Fibroblast of skin of back (primary cell): ENCODE measurements at regions not wholly inside any gene's neighbourhood (a gene's known extent, or its start where the extent isn't known, plus 50 kb on each side); places are given as distances from the start of the nearest gene placed in this dataset.

Source experiments
- DNase-seq: peaks from one replicate; pipeline ENCODE4 v3.0.0-alpha.2; 2013

GRCh38 chr7:155874411-155874810 lies 62.1 kb upstream of the SHH start:
- no peak for DNase-seq

GRCh38 chr7:155874010-155874409 lies 61.7 kb upstream of the SHH start:
- no peak for DNase-seq

- no peak for DNase-seq
Measured at GRCh38 chr7:155872678-155873369, 60.6 kb upstream of the SHH start.

- DNase-seq = no peak
Measured at GRCh38 chr7:155871211-155871610, 58.9 kb upstream of the SHH start.

GRCh38 chr7:155870334-155871180 lies 58.3 kb upstream of the SHH start:
- DNase-seq = no peak

- no peak for DNase-seq
Measured at GRCh38 chr7:155869784-155870076, 57.5 kb upstream of the SHH start.

- DNase-seq = no peak
Measured at GRCh38 chr7:155868955-155869783, 56.9 kb upstream of the SHH start.

- DNase-seq = no peak
Measured at GRCh38 chr7:155867734-155868400, 55.6 kb upstream of the SHH start.

GRCh38 chr7:155867280-155867679 lies 55.0 kb upstream of the SHH start:
- DNase-seq = no peak

- no peak for DNase-seq
Measured at GRCh38 chr7:155865830-155866525, 53.7 kb upstream of the SHH start.

GRCh38 chr7:155864991-155865690 lies 52.9 kb upstream of the SHH start:
- no peak for DNase-seq

- DNase-seq = no peak
Measured at GRCh38 chr7:155864271-155864985, 52.2 kb upstream of the SHH start.

GRCh38 chr7:155863721-155864151 lies 51.5 kb upstream of the SHH start:
- DNase-seq = no peak

GRCh38 chr7:155862123-155862892 lies 50.0 kb upstream of the SHH start:
- DNase-seq = no peak
